Ecto neural progenitor cell (in vitro differentiated cells): ENCODE measurements at regions not wholly inside any gene's neighbourhood (a gene's known extent, or its start where the extent isn't known, plus 50 kb on each side); places are given as distances from the start of the nearest gene placed in this dataset.
"Not testable (repeated sequence)": the region's sequence is repeated elsewhere in the genome, so short reads cannot be mapped to it uniquely, and the experiment has no call there.

Source experiments
- DNase-seq: peaks from one replicate; pipeline ENCODE4 v3.0.0-alpha.2; 2018; ENCODE audit warnings: low spot score

DNA sequence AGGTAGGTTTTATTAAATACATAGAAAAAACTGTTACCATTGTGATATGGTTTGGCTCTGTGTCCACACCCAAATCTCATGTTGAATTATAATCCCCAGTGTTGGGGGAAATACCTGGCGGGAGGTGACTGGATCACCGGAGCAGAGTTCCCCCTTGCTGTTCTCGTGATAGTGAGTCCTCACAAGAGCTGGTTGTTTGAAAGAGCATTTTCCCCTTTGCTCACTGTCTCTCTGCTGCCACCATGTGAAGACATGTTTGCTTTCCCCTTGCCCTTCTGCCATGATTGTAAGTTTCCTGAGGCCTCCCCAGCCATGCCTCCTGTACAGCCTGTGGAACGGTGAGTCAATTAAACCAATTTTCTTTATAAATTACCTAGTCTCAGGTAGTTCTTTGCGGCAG lies 352.7 kb upstream of the SLC39A10 start:
- no peak for DNase-seq

DNA sequence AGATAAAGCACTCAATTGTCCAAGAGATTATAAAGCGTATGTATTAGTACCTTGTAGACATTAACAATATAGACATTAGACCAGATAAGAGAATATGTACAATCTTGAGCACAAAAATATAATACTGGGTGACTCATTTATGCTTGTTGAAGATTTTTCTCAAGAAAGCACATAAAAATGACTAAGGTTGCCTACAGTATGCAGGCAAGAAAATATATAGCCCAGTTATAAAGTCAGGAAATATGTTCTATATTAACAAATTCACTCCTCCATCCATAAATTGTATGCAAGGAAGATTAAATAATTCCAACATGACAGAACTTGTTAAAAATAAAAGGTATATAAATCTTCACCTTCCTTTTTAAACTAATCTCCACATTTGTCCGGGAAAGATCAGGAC lies 356.4 kb upstream of the SLC39A10 start:
- DNase-seq, result no peak

DNA sequence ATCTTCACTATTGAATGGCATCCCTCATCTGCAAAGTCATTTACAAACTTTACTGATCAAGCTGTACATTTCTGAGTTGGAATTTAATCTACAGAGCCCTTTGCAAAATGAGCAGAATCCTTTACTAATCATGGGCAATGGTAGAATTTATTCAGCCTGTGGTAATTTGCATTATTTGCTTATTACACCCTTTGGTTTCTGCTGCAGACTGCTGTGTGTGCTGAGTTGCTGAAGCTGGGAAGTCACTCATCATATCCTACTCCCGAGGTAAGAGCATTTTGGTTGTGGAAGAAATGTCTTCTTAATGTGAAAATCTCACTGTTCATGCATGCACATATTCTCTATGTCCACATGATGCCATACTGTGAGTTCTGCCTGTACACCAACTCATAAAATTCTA lies 357.4 kb upstream of the SLC39A10 start:
- no peak for DNase-seq

DNA sequence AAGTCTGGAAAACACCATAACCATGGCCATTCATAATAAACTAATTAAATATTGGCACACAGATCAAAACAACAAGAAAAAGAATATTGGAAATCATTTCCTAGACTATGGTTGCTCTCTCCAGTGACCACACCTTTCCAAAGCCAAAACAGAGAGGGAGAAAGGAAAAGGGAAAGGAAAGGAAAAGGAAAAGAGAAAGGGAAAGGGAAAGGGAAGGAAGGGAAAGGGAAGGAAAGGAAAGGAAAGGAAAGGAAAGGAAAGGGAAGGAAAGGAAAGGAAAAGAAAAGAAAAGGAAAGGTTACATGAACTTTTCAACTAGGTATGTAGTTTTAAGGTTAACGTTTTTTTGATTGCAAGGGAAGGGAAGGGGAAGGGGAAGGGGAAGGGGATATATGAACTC lies 360.5 kb upstream of the SLC39A10 start:
- no peak for DNase-seq

DNA sequence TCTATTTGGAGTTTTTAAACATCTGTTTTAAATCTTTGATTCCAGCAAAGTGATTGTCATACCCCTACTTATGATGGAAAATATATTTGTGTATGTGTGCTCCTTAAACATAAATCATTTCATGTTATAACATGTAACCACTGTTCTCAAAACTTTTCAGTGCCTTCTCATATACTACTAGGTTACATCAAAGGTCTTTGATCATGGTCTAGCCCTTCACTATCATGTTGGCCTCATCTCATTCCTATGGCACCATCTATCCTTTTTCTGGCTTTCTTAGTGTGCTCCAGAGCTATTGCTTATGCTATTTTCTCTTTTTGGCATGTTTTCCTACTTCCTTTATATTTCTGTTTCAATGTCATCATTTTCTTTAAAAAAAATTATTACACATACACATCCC lies 367.9 kb upstream of the SLC39A10 start:
- no peak for DNase-seq

DNA sequence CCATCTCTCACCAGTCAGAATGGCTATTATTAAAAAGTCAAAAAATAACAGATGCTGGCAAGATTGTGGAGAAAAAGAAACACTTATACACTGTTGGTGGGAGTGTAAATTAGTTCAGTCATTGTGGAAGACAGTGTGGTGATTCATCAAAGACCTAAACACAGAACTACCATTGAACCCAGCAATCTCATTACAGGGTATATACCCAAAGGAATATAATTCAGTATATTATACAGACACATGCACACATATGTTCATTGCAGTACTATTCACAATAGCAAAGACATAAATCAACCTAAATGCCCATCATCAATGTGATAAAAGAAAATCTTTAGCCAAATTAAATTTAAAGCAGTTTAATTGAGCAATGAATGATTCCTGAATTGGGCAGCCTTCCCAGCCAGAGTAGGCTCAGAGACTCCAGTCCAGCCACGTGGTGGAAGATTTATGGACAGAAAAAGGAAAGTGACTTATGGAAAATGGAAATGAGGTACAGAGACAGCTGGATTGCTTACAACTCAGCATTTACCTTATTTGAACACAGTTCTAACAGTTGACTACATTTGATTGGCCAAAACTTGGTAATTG lies 377.1 kb upstream of the SLC39A10 start:
- DNase-seq, result no peak

DNA sequence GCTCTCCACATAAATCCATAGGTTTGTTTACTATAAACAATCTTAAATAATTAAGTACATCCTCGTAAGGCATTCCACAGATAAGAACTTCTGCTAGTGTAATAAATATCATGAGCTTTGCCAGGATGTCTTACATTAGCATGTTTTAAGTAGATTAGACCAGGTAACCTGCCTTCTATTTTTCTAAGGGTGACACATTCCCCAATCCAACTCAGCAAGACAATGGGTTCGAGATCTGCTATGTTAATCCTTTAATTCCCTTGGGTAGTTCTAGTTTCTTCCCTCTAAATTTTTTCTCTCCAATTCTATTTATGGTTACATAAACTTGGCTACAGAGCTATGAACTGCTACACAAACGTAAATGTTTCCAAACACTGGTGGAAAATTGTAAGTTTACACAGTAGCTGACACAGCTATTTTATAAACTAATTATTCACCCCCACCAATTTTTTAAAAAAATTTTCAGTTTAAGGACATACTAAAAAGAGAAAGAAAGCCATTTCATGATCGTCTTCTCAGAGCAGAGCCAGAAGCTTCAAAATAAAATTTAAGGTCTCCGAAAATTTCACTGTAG lies 386.5 kb upstream of the SLC39A10 start:
- no peak for DNase-seq

DNA sequence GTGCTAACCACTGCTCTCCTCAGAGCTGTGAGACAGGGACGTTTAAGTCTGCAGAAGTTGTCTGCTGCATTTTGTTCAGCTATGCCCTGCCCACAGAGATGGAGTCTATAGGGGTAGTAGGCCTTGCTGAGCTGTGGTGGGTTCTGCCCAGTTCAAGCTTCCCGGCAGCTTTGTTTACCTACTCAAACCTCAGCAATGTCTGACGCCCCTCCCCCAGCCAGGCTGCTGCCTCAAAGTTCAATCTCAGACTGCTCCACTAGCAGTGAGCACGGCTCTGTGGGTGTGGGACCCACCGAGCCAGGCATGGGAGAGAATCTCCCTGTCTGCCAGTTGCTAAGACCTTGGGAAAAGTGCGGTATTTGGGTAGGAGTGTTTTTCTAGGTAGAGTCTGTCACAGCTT lies 387.8 kb upstream of the SLC39A10 start:
- DNase-seq, result no peak

DNA sequence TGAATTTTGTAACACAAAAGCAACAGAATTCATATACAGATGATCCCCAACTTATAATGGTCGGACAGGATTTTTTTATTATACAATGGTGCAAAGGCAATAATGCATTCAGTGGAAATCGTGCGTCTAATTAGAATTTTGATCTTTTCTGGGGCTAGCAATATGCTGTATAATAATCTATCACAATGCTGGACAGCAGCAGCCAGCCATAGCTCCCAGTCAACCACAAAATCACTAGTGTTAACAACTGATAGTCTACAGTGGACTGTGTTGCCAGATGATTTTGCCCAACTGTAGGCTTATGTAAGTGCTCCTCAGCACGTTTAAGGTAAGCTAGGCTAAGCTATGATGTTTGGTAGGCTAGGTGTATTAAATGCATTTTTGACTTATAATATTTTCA lies 399.0 kb upstream of the SLC39A10 start:
- no peak for DNase-seq

DNA sequence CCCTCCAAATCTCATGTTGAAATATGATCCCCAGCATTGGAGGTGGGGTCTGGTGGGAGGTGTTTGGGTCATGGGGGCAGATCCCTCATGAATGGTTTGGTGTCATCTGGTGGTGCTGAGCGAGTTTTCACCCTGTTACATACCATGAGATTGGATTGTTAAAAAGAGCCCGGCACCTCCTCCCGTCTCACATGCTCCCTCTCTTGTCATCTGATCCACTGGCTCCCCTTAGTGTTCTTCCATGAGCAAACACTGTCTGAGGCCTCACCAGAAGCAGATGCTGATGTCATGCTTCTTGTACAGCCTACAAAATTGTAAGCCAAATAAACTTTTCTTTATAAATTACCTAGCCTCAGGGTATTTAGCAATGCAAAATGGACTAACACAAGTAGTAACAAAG lies 405.0 kb upstream of the SLC39A10 start:
- DNase-seq, result no peak

DNA sequence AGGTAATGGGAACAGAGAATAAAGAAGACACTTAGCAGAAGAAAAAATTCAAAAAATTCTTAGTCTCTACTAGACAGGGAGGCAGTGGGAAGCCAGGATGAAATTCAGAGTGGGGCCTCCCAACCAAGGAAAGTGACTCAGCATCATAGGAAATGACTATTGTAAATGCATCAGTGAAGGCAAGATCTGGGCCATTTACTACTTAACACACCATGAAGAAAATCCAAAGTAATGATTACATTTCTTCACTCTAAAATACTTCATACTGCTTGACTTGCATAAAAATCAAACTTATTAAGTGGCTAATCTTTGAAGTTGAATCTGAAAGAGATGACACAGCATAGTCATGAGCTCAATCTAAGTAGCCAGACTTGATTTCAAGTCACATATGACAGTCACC lies 405.8 kb upstream of the SLC39A10 start:
- no peak for DNase-seq

DNA sequence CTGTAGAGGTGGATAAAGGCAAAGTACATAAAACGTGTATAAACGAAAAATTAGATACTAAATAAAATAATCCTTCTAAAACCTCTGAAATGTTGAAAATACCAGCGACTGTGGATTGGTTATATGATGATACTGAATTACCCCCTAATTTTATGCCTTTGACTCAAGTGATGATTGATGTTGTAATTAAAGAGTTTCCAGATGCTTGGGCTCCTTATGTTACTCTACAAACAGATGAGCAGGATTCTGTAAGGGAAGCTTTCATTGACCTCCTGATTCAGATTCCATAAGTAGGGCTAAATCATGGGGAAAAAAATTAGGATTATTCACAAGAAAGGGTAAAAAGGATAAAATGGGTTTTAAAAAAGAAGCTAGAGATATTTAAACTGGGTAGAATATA lies 418.2 kb upstream of the SLC39A10 start:
- no peak for DNase-seq

DNA sequence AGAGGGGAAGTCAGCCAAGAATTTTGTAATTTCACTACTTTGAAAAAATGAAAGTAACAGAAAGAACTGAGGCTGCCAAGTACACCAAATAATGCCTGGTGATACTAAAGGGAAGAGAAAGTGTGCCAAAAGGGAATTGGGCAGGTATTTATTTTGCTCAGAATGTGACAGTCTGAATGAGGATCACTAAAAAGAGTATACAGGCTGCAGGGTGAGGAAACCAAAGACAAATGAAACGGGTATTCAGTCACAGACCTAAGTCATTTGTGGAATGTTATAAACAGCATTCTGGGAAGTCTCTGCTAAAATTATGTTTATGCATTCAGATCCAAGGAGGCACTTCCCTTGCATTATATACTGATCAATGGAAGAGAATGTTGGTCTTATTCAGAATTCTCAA lies 418.6 kb upstream of the SLC39A10 start:
- no peak for DNase-seq

DNA sequence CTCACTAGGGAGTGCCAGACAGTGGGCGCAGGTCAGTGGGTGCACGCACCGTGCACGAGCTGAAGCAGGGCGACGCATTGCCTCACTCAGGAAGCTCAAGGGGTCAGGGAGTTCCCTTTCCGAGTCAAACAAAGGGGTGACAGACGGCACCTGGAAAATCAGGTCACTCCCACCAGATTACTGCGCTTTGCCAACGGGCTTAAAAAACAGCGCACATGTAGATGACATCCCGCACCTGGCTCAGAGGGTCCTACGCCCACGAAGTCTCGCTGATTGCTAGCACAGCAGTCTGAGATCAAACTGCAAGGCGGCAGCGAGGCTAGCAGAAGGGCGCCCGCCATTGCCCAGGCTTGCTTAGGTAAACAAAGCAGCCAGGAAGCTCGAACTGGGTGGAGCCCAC lies 428.5 kb upstream of the SLC39A10 start:
- not testable (repeated sequence) for DNase-seq

DNA sequence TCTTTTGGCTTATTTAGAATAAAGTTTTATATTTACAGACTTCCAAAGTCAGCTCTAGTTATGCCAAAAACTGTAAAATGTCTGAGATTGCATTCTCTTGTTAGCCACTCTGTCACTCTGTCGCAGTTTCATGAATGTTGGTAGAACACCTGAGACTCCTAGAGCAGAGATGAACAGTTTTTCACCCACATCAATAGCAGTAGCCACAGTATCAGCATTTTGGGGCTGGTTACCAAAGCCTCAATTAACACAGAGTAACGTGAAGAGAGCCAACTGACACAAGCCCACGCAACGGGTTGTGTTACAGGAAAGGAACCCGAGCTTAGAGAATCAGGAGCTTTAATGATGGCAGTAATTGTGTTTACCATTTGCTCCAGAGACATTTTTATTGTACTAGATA lies 443.0 kb upstream of the SLC39A10 start:
- no peak for DNase-seq

DNA sequence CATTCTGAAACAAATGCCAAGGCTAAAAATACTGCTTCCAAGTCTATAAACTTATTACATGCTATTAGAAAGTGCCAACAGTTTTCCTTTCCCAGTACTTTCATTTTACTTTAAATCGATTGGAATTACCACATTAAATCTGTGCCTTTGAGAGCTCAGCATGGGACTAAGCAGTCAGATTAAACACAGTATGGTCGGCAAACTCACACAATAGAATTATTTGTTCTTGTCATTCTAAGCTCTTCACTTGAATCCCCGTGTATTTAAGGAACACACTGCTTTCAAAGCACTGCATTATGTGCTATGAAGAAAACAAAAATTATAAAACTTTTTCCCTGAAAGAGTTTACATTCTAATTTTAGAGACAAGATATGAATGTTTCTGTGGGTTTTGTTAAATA lies 444.4 kb upstream of the SLC39A10 start:
- DNase-seq, result no peak

DNA sequence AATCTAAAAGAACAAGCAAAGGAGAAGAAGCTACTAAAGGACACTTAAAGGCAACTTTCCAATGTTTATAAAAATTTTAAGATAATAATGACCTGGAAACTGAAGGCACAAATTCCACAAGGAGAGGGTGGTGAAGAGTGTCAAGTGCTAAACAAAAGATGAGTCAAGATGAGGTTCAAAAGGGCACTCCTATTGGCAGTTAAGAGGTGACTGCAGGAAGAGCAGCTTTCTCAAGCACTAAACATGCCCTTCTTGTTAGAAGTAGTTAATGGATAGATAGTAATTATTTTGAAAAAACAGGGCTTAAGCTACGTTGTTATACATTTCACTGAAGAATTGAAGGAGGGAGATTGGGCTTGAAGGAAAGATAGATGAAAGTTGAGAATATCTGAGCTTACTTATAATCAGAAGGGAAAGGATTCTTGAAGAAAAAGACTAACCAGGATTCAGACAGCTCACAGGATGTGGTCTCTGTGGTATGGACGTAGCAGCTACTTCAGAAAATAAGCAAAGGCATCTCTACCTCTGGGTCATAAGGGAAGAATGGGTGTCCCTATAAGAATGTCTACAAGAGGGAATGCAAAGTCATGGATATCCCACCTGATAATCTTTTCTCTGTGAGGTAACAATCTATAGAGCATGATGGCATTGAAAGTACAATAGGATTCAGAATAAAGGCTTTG lies 454.7 kb upstream of the SLC39A10 start:
- no peak for DNase-seq

DNA sequence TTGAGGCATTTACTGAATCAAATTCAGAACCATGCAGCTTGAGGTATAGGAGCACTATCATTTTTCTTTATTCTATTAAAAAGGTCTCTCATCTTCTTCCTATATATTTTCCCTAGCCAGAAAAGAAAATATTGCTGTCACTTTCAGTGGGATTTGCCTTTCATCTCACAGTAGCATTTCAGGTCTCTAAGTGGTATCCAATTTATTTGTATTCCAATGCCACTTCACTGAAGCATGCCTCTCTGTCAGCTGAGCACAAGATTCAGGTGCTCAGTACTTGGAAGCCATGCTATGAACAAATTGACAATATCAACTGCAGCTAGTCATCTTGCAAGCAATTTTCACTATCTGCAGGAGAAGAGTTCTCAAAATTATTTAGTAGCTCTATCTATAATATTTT lies 457.2 kb upstream of the SLC39A10 start:
- no peak for DNase-seq

DNA sequence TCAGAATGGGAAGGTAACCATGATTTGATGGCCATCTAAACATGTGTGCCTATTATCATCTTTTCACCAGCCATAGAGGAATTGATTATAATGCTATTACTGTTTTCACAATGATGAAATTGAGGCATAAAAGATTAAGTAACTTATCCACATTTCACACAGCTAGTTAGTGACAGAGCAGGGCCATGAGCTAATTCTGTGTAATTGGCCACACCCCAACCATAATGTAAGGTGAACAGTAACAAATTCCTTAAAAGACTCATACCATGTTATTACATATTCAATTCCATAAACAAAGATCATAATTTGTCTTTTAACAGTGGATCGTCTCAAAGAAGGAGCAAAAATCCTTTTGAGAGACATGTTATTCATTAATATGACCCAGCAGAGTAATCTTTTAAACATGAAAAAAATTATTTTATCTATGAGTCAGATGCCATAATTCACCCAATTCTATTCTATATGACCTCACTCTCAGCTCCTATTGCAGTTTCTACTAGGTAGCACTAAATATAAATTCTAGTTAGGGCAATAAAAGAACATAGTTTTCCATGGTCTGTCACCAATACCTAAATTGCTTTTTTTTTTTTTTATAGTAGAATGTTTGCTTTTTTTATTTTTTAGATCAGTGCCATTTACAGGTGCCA lies 475.8 kb upstream of the SLC39A10 start:
- DNase-seq, result no peak

DNA sequence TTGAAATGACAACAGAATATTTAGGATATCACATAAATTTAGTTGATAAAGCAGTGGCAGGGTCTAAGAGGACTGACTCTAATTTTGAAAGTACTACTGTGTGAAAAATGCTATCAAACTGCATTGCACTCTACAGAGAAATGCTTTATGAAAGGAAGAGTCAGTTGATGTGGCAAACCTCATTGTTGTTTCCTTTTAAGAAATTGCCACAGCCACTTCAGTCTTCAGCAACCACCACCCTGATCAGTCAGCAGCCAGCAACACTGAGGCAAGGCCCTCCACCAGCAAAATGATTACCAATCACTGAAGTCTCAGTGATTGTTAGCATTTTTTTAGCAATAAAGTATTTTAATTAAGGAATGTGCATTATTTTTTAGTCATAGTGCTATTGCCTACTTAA lies 488.7 kb upstream of the SLC39A10 start:
- DNase-seq, result no peak

DNA sequence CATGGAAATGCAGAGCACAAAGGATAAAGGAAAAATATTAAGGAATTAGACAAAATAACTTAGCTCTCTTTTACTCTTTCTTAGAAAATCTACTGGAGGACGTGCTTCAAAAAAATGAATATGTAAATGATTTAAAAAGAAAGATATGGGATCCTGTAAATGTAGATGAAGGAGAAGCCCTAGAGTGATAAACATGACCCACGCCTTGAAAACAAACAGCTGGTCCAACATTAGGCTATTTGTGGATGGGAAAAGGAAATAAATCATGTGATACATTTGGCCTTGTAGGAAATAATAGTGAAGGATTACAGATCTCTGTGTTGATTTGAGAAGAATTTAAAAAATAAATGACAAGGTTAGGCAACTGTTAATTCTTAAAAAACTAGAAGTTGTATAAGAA lies 492.1 kb upstream of the SLC39A10 start:
- no peak for DNase-seq

DNA sequence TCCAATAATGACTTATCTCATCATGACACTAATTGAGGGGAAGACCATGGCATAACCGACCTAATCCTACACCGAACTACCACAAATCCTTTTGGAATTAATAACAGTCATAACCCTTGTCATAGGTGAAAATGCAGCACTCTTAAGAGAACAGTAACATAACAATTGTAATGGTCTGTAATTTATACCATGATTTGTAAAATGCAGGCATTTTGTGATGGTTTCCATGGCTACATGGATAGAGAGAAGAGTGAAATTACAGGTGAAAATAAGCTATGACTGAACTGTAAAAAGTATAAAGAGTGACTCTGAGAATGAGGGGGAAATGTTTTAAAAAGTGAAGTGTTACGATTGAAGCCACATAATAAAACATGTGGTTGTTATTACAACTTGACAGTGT lies 494.1 kb upstream of the SLC39A10 start:
- no peak for DNase-seq

DNA sequence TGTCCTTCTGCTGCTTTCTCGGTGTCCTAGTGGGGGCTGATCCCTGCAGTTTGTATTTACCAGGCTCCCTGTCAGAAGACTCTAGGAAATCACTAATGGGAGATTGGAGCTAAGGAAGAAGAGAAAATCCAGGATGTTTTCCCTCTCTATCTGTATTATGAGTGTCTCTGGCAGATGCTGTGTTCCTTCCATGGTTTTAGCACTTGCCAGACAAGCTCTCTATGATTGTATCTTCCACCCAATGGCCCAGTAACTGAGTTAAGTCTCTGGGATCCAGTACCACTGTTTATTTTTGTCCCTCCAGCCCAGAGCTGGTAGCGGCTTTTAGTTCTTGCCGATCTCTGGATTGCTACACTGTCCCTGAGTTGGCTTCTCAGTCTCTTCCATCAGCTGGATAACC lies 494.8 kb upstream of the SLC39A10 start:
- DNase-seq, result no peak

DNA sequence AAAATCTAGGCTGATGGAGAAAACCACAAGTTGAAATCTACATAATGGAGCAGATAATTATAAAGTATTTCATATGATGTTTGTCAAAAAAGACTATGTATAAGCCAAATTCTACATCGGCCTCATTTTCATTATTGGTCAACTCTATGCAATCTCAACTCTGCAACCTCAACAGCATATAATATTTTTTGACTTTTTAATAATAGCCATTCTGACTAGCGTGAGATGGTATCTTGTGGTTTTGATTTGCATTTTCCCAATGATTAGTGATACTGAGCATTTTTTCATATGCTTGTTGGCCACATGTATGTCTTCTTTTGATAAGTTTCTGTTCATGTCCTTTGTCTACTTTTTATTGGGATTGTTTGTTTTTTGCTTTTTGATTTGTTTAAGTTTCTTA lies 496.1 kb upstream of the SLC39A10 start:
- DNase-seq, result no peak
